PC-3 (cell line): ENCODE measurements at regions not wholly inside any gene's neighbourhood (a gene's known extent, or its start where the extent isn't known, plus 50 kb on each side); places are given as distances from the start of the nearest gene placed in this dataset.

Experiments used
- EZH2 ChIP-seq: fragments of 300-600 bp; sonication (generic); IDR thresholded peaks from one replicate; pipeline ENCODE4 v1.6.1; 2017; ENCODE audit warnings: antibody characterized with exemption, mild to moderate bottlenecking, low read length; ENCODE audit not compliant: unreplicated experiment
- EZH2phosphoT487 ChIP-seq: fragments of 300-600 bp; sonication (generic); IDR thresholded peaks from 2 replicates; pipeline ENCODE4 v1.6.1; 2018; ENCODE audit warnings: mild to moderate bottlenecking, antibody characterized with exemption, low read length, borderline replicate concordance
- TF ChIP-seq, protein P1 (sequence below): fragments of 300-600 bp; sonication (generic); conservative IDR thresholded peaks from 2 replicates; pipeline ENCODE4 v1.5.1; 2017; ENCODE audit warnings: antibody characterized with exemption, low read depth, mild to moderate bottlenecking, low read length

DNA sequence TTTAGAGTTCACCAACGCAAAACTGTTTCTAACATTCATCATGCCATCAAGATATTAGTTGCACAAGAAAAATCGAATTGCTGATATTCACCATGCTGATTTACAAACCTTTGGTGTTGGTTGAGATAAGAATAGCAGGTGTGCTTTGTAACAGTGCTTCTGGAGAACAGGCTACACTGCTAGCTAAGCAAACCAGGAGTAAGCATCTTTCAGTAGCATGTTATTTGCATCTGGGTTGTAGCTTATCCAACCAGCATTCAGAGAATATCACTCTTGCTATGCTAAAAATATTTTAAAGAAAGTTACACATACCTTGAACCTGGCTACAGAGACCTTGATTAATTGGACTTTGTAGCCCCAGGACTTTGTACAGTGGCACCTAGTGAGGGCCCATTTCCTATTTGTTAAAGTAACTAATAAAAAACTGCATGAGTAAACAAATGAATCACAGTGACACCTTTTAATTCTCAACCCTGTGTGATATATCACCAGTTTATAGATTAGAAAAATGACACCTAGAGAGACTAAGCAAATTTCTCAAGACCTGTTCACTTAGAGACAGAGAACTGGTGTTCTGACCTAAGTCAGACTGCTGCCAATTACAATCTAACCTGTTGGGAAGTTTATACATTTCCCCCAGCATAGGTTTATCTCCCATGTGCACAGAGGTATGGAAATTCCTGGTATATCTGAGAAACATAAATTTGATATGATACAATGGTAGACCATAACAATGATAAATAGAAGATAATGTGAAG lies 435.5 kb upstream of the TGFBR2 start:
- TF ChIP-seq, protein P1, sequence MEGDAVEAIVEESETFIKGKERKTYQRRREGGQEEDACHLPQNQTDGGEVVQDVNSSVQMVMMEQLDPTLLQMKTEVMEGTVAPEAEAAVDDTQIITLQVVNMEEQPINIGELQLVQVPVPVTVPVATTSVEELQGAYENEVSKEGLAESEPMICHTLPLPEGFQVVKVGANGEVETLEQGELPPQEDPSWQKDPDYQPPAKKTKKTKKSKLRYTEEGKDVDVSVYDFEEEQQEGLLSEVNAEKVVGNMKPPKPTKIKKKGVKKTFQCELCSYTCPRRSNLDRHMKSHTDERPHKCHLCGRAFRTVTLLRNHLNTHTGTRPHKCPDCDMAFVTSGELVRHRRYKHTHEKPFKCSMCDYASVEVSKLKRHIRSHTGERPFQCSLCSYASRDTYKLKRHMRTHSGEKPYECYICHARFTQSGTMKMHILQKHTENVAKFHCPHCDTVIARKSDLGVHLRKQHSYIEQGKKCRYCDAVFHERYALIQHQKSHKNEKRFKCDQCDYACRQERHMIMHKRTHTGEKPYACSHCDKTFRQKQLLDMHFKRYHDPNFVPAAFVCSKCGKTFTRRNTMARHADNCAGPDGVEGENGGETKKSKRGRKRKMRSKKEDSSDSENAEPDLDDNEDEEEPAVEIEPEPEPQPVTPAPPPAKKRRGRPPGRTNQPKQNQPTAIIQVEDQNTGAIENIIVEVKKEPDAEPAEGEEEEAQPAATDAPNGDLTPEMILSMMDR, result no peak
- TF ChIP-seq EZH2 (no peak), EZH2phosphoT487 (no peak)
